ENCODE measurements at regions not wholly inside any gene's neighbourhood (a gene's known extent, or its start where the extent isn't known, plus 50 kb on each side); places are given as distances from the start of the nearest gene placed in this dataset.

GRCh38 chr5:29905626-29906353 lies 1287.7 kb upstream of the CDH6 start:
- Histone ChIP-seq H3K18ac (ENCODE audit: extremely low read depth, low read length) (no peak overlapping the region), H2BK20ac (ENCODE audit: low read length) (no peak overlapping the region), H3K27me3 (replicated peaks in 1 of 4; ENCODE audit: control insufficient read depth in 3 of 4, extremely low read depth in 1 of 4, insufficient read depth in 3 of 4, low read length in 3 of 4) (no peaks in the 10 kb centered on the region), H3K36me3 (ENCODE audit: control insufficient read depth in 2 of 4, insufficient read depth in 4 of 4, low read length in 3 of 4) (no peaks in the 10 kb centered on the region), H3K4ac (replicated peaks; ENCODE audit: insufficient read length, low read depth, low read length) (no peak overlapping the region), H3K9me3 (ENCODE audit: insufficient read depth in 2 of 2, low read depth in 1 of 2, low read length in 1 of 2) (no peaks in the 10 kb centered on the region), H4K5ac (ENCODE audit: insufficient read length, low read depth, low read length) (no peak overlapping the region), H2BK5ac (ENCODE audit: low read depth, low read length) (no peak overlapping the region), H4K91ac (replicated peaks; ENCODE audit: insufficient read length, low read length) (no peak overlapping the region), H2BK12ac (ENCODE audit: low read depth, low read length) (no peak overlapping the region), H3K56ac (replicated peaks; ENCODE audit: insufficient read length, low read depth, low read length) (no peak overlapping the region), H2AK5ac (ENCODE audit: low read depth, low read length) (no peak overlapping the region), H2AFZ (ENCODE audit: low read length) (no peak overlapping the region), H4K8ac (ENCODE audit: extremely low read depth, insufficient read depth, low read length) (no peak overlapping the region), H3K9ac (replicated peaks in 1 of 4; ENCODE audit: extremely low read depth in 1 of 4, low read depth in 3 of 4, low read length in 3 of 4) (no peak overlapping the region), H3K14ac (ENCODE audit: insufficient read length) (no peak overlapping the region), H3K4me1 (replicated peaks in 1 of 4; ENCODE audit: control insufficient read depth in 3 of 4, insufficient read depth in 4 of 4, low read length in 3 of 4) (no peaks in the 10 kb centered on the region), H3K23ac (ENCODE audit: insufficient read length) (no peak overlapping the region), H4K20me1 (replicated peaks in 1 of 2; ENCODE audit: control insufficient read depth in 1 of 2, insufficient read depth in 2 of 2, low read length in 2 of 2) (no peaks in the 10 kb centered on the region), H3K4me3 (ENCODE audit: extremely low read depth in 1 of 4, insufficient read depth in 2 of 4, low read depth in 3 of 4, low read length in 4 of 4) (no peak overlapping the region), H3K79me1 (ENCODE audit: low read depth, low read length) (no peaks in the 10 kb centered on the region), H3K79me2 (ENCODE audit: control insufficient read depth in 1 of 2, insufficient read depth in 2 of 2, low read length in 2 of 2) (no peaks in the 10 kb centered on the region), H3K4me2 (ENCODE audit: insufficient read depth in 1 of 2, low read depth in 2 of 2, low read length in 2 of 2) (no peak overlapping the region), H3K23me2 (ENCODE audit: low read depth, low read length) (no peaks in the 10 kb centered on the region), H3K27ac (ENCODE audit: low read depth, low read length) (no peak overlapping the region), H2BK15ac (ENCODE audit: low read length) (no peak overlapping the region), H2BK120ac (replicated peaks; ENCODE audit: low read depth, low read length) (no peak overlapping the region)
- WGBS, 2 experiments (ENCODE audit: extremely low coverage in 1 of 2, insufficient coverage in 1 of 2, insufficient read length in 1 of 2, insufficient replicate concordance in 2 of 2, low coverage in 1 of 2, low lambda C conversion rate in 2 of 2, missing lambda C conversion rate in 1 of 2): 96% methylated on average over 15 of the region's 15 CpGs; no CpG with 5 or more reads in 1 of the 2 experiments
- ChIA-PET POLR2A (ENCODE audit: partially characterized antibody) (no interaction called here), CTCF (ENCODE audit: partially characterized antibody) (no interaction called here)
- TF ChIP-seq RFX5 (IDR thresholded peaks at IDR 0.05; ENCODE audit: borderline replicate concordance, low read depth, low read length) (no peak), GABPA (IDR thresholded peaks at IDR 0.05; ENCODE audit: borderline replicate concordance, insufficient read depth, low read length) (no peak), ATF2 (IDR thresholded peaks at IDR 0.05; ENCODE audit: low read length) (no peak), RXRA (IDR thresholded peaks at IDR 0.05; ENCODE audit: insufficient read depth, low read depth, low read length) (no peak), JUND (IDR thresholded peaks at IDR 0.05; ENCODE audit: low read length) (no peak)
- FAIRE-seq (no peak), DNase-seq (ENCODE audit: low read depth in 1 of 2, low spot score in 2 of 2) (no peak)

All from H1 (cell line).